HG02610 (cell line): ENCODE measurements at regions not wholly inside any gene's neighbourhood (a gene's known extent, or its start where the extent isn't known, plus 50 kb on each side); places are given as distances from the start of the nearest gene placed in this dataset.
A peak's percentile ranks its signal among the peaks of the same experiment; 100 is the strongest.
"Not testable (repeated sequence)": the region's sequence is repeated elsewhere in the genome, so short reads cannot be mapped to it uniquely, and the experiment has no call there.

ENCODE experiments used
- ATAC-seq: cut with Tn5 transposase; IDR thresholded peaks from one replicate; pipeline ENCODE4 v1.9.1; 2021; ENCODE audit warnings: mild to moderate bottlenecking, moderate library complexity; ENCODE audit not compliant: unreplicated experiment

- ATAC-seq = no peak
These were observed 575.4 kb upstream of the GOLIM4 start for GRCh38 chr3:168671091-168671490.

- ATAC-seq = not testable (repeated sequence)
These were observed 565.3 kb upstream of the GOLIM4 start for GRCh38 chr3:168660879-168661657.

- ATAC-seq = no peak
These were observed 563.3 kb upstream of the GOLIM4 start for GRCh38 chr3:168659015-168659414.

- no peak for ATAC-seq
These were observed 559.9 kb upstream of the GOLIM4 start for GRCh38 chr3:168655611-168656010.

GRCh38 chr3:168654700-168655099, 559.0 kb upstream of the GOLIM4 start:
- no peak for ATAC-seq

- no peak for ATAC-seq
These were observed 557.5 kb upstream of the GOLIM4 start for GRCh38 chr3:168653255-168653654.

GRCh38 chr3:168648321-168648720, 552.6 kb upstream of the GOLIM4 start:
- no peak for ATAC-seq

- ATAC-seq = no peak
These were observed 551.9 kb upstream of the GOLIM4 start for GRCh38 chr3:168647582-168647981.

GRCh38 chr3:168645180-168645579, 549.5 kb upstream of the GOLIM4 start:
- no peak for ATAC-seq

GRCh38 chr3:168628549-168628948, 532.8 kb upstream of the GOLIM4 start:
- ATAC-seq = no peak

- no peak for ATAC-seq
These were observed 529.8 kb upstream of the GOLIM4 start for GRCh38 chr3:168625477-168625876.

GRCh38 chr3:168624892-168625448, 529.2 kb upstream of the GOLIM4 start:
- no peak for ATAC-seq

GRCh38 chr3:168624195-168624594, 528.5 kb upstream of the GOLIM4 start:
- no peak for ATAC-seq

GRCh38 chr3:168622795-168623194, 527.1 kb upstream of the GOLIM4 start:
- no peak for ATAC-seq

GRCh38 chr3:168620854-168621253, 525.1 kb upstream of the GOLIM4 start:
- ATAC-seq = peak; percentile 64

- ATAC-seq = no peak
These were observed 523.2 kb upstream of the GOLIM4 start for GRCh38 chr3:168618827-168619470.

GRCh38 chr3:168617658-168618057, 521.9 kb upstream of the GOLIM4 start:
- no peak for ATAC-seq

- no peak for ATAC-seq
These were observed 521.2 kb upstream of the GOLIM4 start for GRCh38 chr3:168616915-168617314.

GRCh38 chr3:168615493-168616020, 519.8 kb upstream of the GOLIM4 start:
- ATAC-seq = no peak

- ATAC-seq = no peak
These were observed 517.4 kb upstream of the GOLIM4 start for GRCh38 chr3:168613151-168613550.

GRCh38 chr3:168612671-168613070, 516.9 kb upstream of the GOLIM4 start:
- no peak for ATAC-seq

GRCh38 chr3:168611826-168612225, 516.1 kb upstream of the GOLIM4 start:
- no peak for ATAC-seq
